Type B pancreatic cell (in vitro differentiated cells): ENCODE measurements at regions not wholly inside any gene's neighbourhood (a gene's known extent, or its start where the extent isn't known, plus 50 kb on each side); places are given as distances from the start of the nearest gene placed in this dataset.

Source experiments
- DNase-seq: peaks from one replicate; pipeline ENCODE4 v3.0.0; 2021; ENCODE audit warnings: mixed read lengths; ENCODE audit not compliant: unreplicated experiment; ENCODE audit errors: extremely low spot score
- H3K27ac Mint-ChIP-seq: 2 replicates; pipeline ENCODE4 v1.8.0; 2021; ENCODE audit warnings: mild to moderate bottlenecking, mixed read lengths
- H3K27me3 Mint-ChIP-seq: 2 replicates; pipeline ENCODE4 v1.8.0; 2021; ENCODE audit warnings: mixed read lengths
- H3K36me3 Mint-ChIP-seq: 2 replicates; pipeline ENCODE4 v1.8.0; 2021; ENCODE audit warnings: mixed read lengths
- H3K4me1 Mint-ChIP-seq: one replicate; pipeline ENCODE4 v1.8.0; 2021; ENCODE audit warnings: mixed read lengths; ENCODE audit not compliant: unreplicated experiment
- H3K4me3 Mint-ChIP-seq: 2 replicates; pipeline ENCODE4 v1.8.0; 2021; ENCODE audit warnings: mild to moderate bottlenecking, mixed read lengths
- H3K9me3 Mint-ChIP-seq: 2 replicates; pipeline ENCODE4 v1.8.0; 2021; ENCODE audit warnings: mixed read lengths
- CTCF ChIP-seq: fragments of 200-600 bp; sonication (generic); conservative IDR thresholded peaks from 2 replicates; pipeline ENCODE4 v1.5.0; 2021; ENCODE audit warnings: antibody characterized with exemption, mild to moderate bottlenecking

GRCh38 chr16:22614271-22614947, 103.7 kb downstream of the NPIPB5 start:
- DNase-seq: no peak

DNA sequence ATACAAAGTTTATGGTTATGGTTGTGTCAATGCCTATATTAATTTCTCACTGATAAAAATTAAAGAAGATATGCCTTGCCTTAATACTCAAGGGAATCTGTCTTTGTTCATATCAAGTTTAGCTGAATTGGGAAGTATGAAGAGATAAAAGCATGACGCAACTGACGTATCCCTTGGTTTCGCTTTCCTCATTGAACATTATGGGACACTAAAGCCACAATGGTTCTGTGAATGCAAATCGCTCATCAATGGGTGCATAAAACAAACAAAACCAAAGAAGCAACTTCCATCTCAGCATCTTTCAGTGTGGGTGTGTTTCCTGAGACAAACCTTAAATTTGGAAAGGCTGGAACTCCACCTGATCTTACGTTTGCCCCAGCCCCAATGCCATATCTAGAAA, 108.2 kb downstream of the NPIPB5 start:
- no peak overlapping the region for H3K27ac Mint-ChIP-seq
- peaks cover 6% of the 10 kb centered on the region for H3K27me3 Mint-ChIP-seq

More at GRCh38 chr16:22614271-22614947, 103.7 kb downstream of the NPIPB5 start:
- Mint-ChIP-seq H3K36me3 (no peaks in the 10 kb centered on the region), H3K9me3 (no peaks in the 10 kb centered on the region), H3K4me1 (no peaks in the 10 kb centered on the region), H3K27ac (no peak overlapping the region), H3K27me3 (peaks cover 8% of the 10 kb centered on the region), H3K4me3 (no peak overlapping the region)
- TF ChIP-seq CTCF: no peak

GRCh38 chr16:22621586-22622155, 111.0 kb downstream of the NPIPB5 start:
- Mint-ChIP-seq H3K9me3 (no peaks in the 10 kb centered on the region), H3K27me3 (peaks cover 6% of the 10 kb centered on the region), H3K4me3 (no peak overlapping the region), H3K36me3 (no peaks in the 10 kb centered on the region), H3K27ac (no peak overlapping the region), H3K4me1 (no peaks in the 10 kb centered on the region)
- no peak for TF ChIP-seq CTCF
- DNase-seq: no peak

More for the DNA sequence above, 108.2 kb downstream of the NPIPB5 start:
- DNase-seq: no peak
- Mint-ChIP-seq H3K4me3 (no peak overlapping the region), H3K9me3 (no peaks in the 10 kb centered on the region), H3K4me1 (no peaks in the 10 kb centered on the region), H3K36me3 (no peaks in the 10 kb centered on the region)
- no peak for TF ChIP-seq CTCF

GRCh38 chr16:22622703-22623102, 112.0 kb downstream of the NPIPB5 start:
- TF ChIP-seq CTCF: no peak
- Mint-ChIP-seq H3K9me3 (no peaks in the 10 kb centered on the region), H3K27me3 (peaks cover 6% of the 10 kb centered on the region), H3K27ac (no peak overlapping the region), H3K4me3 (no peak overlapping the region), H3K4me1 (no peaks in the 10 kb centered on the region), H3K36me3 (no peaks in the 10 kb centered on the region)
- DNase-seq: no peak

DNA sequence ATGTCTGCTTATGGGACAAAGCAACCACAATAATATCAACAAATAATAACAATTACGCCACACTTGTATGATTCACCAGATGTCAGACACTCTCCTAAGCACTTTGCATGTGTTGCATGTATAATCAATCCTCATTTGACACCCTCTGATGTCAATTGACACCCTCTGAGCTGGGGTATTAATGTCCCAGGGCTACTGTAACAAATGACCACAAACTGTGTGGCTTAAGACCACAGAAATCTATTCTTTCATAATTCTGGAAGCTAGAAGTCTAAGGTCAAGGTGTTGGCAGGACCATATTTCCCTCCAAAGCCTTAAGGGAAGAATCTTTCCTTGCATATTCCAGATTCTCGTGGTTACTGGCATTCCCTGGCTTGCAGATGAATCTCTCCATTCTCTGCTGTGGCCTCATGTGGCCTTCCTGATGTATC, 112.7 kb downstream of the NPIPB5 start:
- H3K27ac Mint-ChIP-seq: no peak overlapping the region
- H3K27me3 Mint-ChIP-seq: peaks cover 6% of the 10 kb centered on the region
- DNase-seq: no peak
- no peak overlapping the region for H3K4me3 Mint-ChIP-seq
- H3K36me3 Mint-ChIP-seq: no peaks in the 10 kb centered on the region
- no peaks in the 10 kb centered on the region for H3K4me1 Mint-ChIP-seq
- no peaks in the 10 kb centered on the region for H3K9me3 Mint-ChIP-seq
- no peak for TF ChIP-seq CTCF
